GM19238 (cell line): ENCODE measurements at regions not wholly inside any gene's neighbourhood (a gene's known extent, or its start where the extent isn't known, plus 50 kb on each side); places are given as distances from the start of the nearest gene placed in this dataset.

Experiments used
- DNase-seq: peaks from one replicate; pipeline ENCODE4 v3.0.0; 2011; ENCODE audit warnings: low spot score; ENCODE audit not compliant: insufficient read length

GRCh38 chr10:77710759-77711682 lies 73.4 kb upstream of the KCNMA1 start:
- peak; percentile 64 for DNase-seq

GRCh38 chr10:77710081-77710551 lies 72.5 kb upstream of the KCNMA1 start:
- DNase-seq = no peak

GRCh38 chr10:77707570-77707969 lies 70.0 kb upstream of the KCNMA1 start:
- DNase-seq = no peak

GRCh38 chr10:77702166-77702565 lies 64.6 kb upstream of the KCNMA1 start:
- no peak for DNase-seq

- no peak for DNase-seq
These were observed 62.5 kb upstream of the KCNMA1 start for GRCh38 chr10:77700086-77700485.

GRCh38 chr10:77699080-77699645 lies 61.6 kb upstream of the KCNMA1 start:
- no peak for DNase-seq

- DNase-seq = no peak
These were observed 60.8 kb upstream of the KCNMA1 start for GRCh38 chr10:77698267-77698931.

- DNase-seq = no peak
These were observed 59.0 kb upstream of the KCNMA1 start for GRCh38 chr10:77696584-77696983.

GRCh38 chr10:77695186-77695585 lies 57.6 kb upstream of the KCNMA1 start:
- no peak for DNase-seq

GRCh38 chr10:77692782-77693181 lies 55.2 kb upstream of the KCNMA1 start:
- no peak for DNase-seq

- DNase-seq = no peak
These were observed 51.7 kb upstream of the KCNMA1 start for GRCh38 chr10:77689339-77689738.

- DNase-seq = no peak
These were observed 50.0 kb upstream of the KCNMA1 start for GRCh38 chr10:77687621-77688020.
